ENCODE measurements at regions not wholly inside any gene's neighbourhood (a gene's known extent, or its start where the extent isn't known, plus 50 kb on each side); places are given as distances from the start of the nearest gene placed in this dataset.

- Histone ChIP-seq H3K4me1 (ENCODE audit: insufficient read depth, low read length) (no peaks in the 10 kb centered on the region), H3K36me3 (ENCODE audit: insufficient read depth, low read length) (no peaks in the 10 kb centered on the region), H3K27ac (ENCODE audit: low read depth, low read length) (no peak overlapping the region), H3K9ac (ENCODE audit: low read length) (no peak overlapping the region), H3K27me3 (ENCODE audit: insufficient read depth, low read length) (no peaks in the 10 kb centered on the region), H4K20me1 (ENCODE audit: insufficient read depth, low read length) (no peaks in the 10 kb centered on the region), H3K79me2 (ENCODE audit: insufficient read depth, low read length) (no peaks in the 10 kb centered on the region), H3K9me3 (ENCODE audit: insufficient read depth, low read depth, low read length) (no peaks in the 10 kb centered on the region), H3K4me2 (ENCODE audit: low read length) (no peak overlapping the region), H2AFZ (ENCODE audit: low read depth, low read length) (no peak overlapping the region), H3K4me3 (ENCODE audit: insufficient read depth, low read depth, low read length) (no peak overlapping the region)
- DNase-seq (ENCODE audit: low read depth) (no peak), FAIRE-seq (no peak)
- no peaks in the 10 kb centered on the region for H3K9me3 Mint-ChIP-seq (ENCODE audit: unreplicated experiment)
- no peak for TF ChIP-seq EZH2 (IDR thresholded peaks at IDR 0.05; ENCODE audit: insufficient read depth, low read length)
- TF ChIP-seq, protein P1, sequence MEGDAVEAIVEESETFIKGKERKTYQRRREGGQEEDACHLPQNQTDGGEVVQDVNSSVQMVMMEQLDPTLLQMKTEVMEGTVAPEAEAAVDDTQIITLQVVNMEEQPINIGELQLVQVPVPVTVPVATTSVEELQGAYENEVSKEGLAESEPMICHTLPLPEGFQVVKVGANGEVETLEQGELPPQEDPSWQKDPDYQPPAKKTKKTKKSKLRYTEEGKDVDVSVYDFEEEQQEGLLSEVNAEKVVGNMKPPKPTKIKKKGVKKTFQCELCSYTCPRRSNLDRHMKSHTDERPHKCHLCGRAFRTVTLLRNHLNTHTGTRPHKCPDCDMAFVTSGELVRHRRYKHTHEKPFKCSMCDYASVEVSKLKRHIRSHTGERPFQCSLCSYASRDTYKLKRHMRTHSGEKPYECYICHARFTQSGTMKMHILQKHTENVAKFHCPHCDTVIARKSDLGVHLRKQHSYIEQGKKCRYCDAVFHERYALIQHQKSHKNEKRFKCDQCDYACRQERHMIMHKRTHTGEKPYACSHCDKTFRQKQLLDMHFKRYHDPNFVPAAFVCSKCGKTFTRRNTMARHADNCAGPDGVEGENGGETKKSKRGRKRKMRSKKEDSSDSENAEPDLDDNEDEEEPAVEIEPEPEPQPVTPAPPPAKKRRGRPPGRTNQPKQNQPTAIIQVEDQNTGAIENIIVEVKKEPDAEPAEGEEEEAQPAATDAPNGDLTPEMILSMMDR (IDR thresholded peaks at IDR 0.05; ENCODE audit: insufficient read depth, low read depth, low read length): no peak
- no peak overlapping the region for H3K4me3 Mint-ChIP-seq (ENCODE audit: unreplicated experiment)
- no peaks in the 10 kb centered on the region for H3K36me3 Mint-ChIP-seq (ENCODE audit: low read depth, unreplicated experiment)
- no peaks in the 10 kb centered on the region for H3K27me3 Mint-ChIP-seq (ENCODE audit: low read depth, unreplicated experiment)
- no peak overlapping the region for H3K27ac Mint-ChIP-seq (ENCODE audit: unreplicated experiment)
- H3K4me1 Mint-ChIP-seq (ENCODE audit: low read depth, unreplicated experiment): no peaks in the 10 kb centered on the region
Measured at GRCh38 chr2:175403599-175404221, 222.2 kb upstream of the ATP5MC3 start.

- H3K36me3 Mint-ChIP-seq (ENCODE audit: low read depth, unreplicated experiment): no peaks in the 10 kb centered on the region
- H3K27me3 Mint-ChIP-seq (ENCODE audit: low read depth, unreplicated experiment): peaks cover 6% of the 10 kb centered on the region
- Histone ChIP-seq H4K20me1 (ENCODE audit: insufficient read depth, low read length) (no peaks in the 10 kb centered on the region), H3K27ac (ENCODE audit: low read depth, low read length) (no peak overlapping the region), H3K36me3 (ENCODE audit: insufficient read depth, low read length) (no peaks in the 10 kb centered on the region), H3K79me2 (ENCODE audit: insufficient read depth, low read length) (no peaks in the 10 kb centered on the region), H3K9ac (ENCODE audit: low read length) (no peak overlapping the region), H3K4me2 (ENCODE audit: low read length) (no peak overlapping the region), H3K9me3 (ENCODE audit: insufficient read depth, low read depth, low read length) (no peaks in the 10 kb centered on the region), H3K4me1 (ENCODE audit: insufficient read depth, low read length) (no peaks in the 10 kb centered on the region), H3K27me3 (ENCODE audit: insufficient read depth, low read length) (no peaks in the 10 kb centered on the region), H3K4me3 (ENCODE audit: insufficient read depth, low read depth, low read length) (no peak overlapping the region), H2AFZ (ENCODE audit: low read depth, low read length) (no peak overlapping the region)
- H3K9me3 Mint-ChIP-seq (ENCODE audit: unreplicated experiment): no peaks in the 10 kb centered on the region
- H3K4me1 Mint-ChIP-seq (ENCODE audit: low read depth, unreplicated experiment): no peaks in the 10 kb centered on the region
- H3K27ac Mint-ChIP-seq (ENCODE audit: unreplicated experiment): no peak overlapping the region
- no peak overlapping the region for H3K4me3 Mint-ChIP-seq (ENCODE audit: unreplicated experiment)
- DNase-seq (ENCODE audit: low read depth): no peak
- no peak for TF ChIP-seq EZH2 (IDR thresholded peaks at IDR 0.05; ENCODE audit: insufficient read depth, low read length)
- TF ChIP-seq, protein P1 (IDR thresholded peaks at IDR 0.05; ENCODE audit: insufficient read depth, low read depth, low read length): no peak
- FAIRE-seq: no peak
Measured at GRCh38 chr2:175402571-175402970, 221.1 kb upstream of the ATP5MC3 start.

DNA sequence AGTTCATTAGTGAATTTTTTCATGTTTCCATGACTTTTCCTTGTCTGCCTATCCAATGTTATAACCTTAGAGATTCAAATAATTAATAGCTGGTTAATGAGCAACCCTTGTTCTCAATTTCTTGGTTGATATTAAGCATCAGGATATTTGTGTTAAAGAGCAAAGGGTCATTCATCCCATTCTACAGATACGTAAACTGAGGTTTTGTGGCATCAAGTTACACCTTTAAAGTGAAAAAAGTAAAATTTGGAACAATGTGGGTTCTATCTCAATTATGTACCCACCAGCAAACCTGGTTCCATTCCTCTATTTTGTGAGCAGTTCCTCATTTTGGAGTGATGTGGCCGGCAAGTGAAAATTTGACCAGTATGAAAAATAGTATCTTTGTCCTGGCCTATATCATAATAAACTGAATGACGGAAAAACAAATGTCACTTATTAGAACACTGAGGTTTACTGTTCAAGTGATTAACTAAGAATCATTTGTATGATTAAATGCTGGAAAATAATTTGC, 220.5 kb upstream of the ATP5MC3 start:
- Mint-ChIP-seq H3K9me3 (ENCODE audit: unreplicated experiment) (no peaks in the 10 kb centered on the region), H3K27me3 (ENCODE audit: low read depth, unreplicated experiment) (peaks cover 6% of the 10 kb centered on the region), H3K4me3 (ENCODE audit: unreplicated experiment) (no peak overlapping the region), H3K4me1 (ENCODE audit: low read depth, unreplicated experiment) (no peaks in the 10 kb centered on the region), H3K27ac (ENCODE audit: unreplicated experiment) (no peak overlapping the region), H3K36me3 (ENCODE audit: low read depth, unreplicated experiment) (no peaks in the 10 kb centered on the region)
- H2AFZ ChIP-seq (ENCODE audit: low read depth, low read length): no peak overlapping the region
- no peaks in the 10 kb centered on the region for H3K79me2 ChIP-seq (ENCODE audit: insufficient read depth, low read length)
- TF ChIP-seq EZH2 (IDR thresholded peaks at IDR 0.05; ENCODE audit: insufficient read depth, low read length): no peak
- TF ChIP-seq, protein P1 (IDR thresholded peaks at IDR 0.05; ENCODE audit: insufficient read depth, low read depth, low read length): no peak
- H4K20me1 ChIP-seq (ENCODE audit: insufficient read depth, low read length): no peaks in the 10 kb centered on the region
- no peaks in the 10 kb centered on the region for H3K9me3 ChIP-seq (ENCODE audit: insufficient read depth, low read depth, low read length)
- H3K4me2 ChIP-seq (ENCODE audit: low read length): no peak overlapping the region
- H3K4me3 ChIP-seq (ENCODE audit: insufficient read depth, low read depth, low read length): no peak overlapping the region
- H3K4me1 ChIP-seq (ENCODE audit: insufficient read depth, low read length): no peaks in the 10 kb centered on the region
- no peaks in the 10 kb centered on the region for H3K36me3 ChIP-seq (ENCODE audit: insufficient read depth, low read length)
- no peak overlapping the region for H3K9ac ChIP-seq (ENCODE audit: low read length)
- no peak overlapping the region for H3K27ac ChIP-seq (ENCODE audit: low read depth, low read length)
- FAIRE-seq: no peak
- no peaks in the 10 kb centered on the region for H3K27me3 ChIP-seq (ENCODE audit: insufficient read depth, low read length)
- DNase-seq (ENCODE audit: low read depth): no peak
